Body of pancreas (tissue), 4 donors: ENCODE measurements at regions not wholly inside any gene's neighbourhood (a gene's known extent, or its start where the extent isn't known, plus 50 kb on each side); places are given as distances from the start of the nearest gene placed in this dataset.

Experiments
- POLR2A ChIP-seq, 3 donors: fragments of 450-650 bp; IDR thresholded peaks; one replicate each; pipeline ENCODE4 v1.6.1; 2016; ENCODE audit warnings: antibody characterized with exemption in 3 of 3, mild to moderate bottlenecking in 2 of 3
- TF ChIP-seq, protein P1 (sequence below), 7 experiments: fragments of 450-650 bp in 4 of 7; fragments of 200-600 bp in 3 of 7; sonication (generic) in 3 of 7; IDR thresholded peaks; one replicate each; pipeline ENCODE4 v1.5.1; 2016 to 2019; ENCODE audit warnings: antibody characterized with exemption in 7 of 7

DNA sequence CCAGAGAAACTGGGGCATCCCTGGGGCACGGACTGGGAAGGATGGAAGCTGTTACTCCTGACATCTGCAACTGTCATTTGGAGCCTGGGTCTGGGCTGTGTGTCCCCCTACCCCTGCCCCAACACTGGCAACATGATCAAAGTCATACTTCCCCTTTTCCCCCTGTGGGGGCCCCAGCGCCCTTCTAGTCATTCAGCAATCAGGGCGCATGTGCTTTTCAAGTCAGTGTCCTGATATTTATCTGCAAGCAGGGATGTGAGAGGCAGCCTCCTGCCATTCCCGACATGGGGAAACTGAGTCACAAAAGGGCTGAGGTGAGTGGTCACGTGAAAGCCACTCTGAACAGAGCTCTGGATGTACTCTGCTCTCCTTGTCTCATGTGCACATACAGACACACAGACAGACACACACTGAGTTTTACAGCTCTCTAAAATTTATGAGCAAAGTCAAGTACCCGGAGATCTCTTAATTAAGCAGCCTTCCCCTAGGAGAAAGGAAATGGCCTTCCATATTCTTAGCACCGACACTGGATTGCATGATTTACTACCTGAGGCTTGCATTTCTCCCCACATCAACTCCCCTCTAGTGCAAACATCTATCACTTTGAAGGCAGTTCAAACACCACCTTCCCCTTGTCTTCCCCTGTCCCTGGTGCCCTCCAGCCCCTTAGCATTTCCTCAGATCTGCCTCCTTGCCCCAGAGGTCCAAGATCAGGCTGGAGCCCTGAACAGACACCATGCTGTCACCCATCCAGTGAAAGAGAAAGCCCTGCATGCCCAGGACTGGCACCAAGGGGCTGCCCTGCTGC is 170.7 kb downstream of the CDC5L start:
- no peak for TF ChIP-seq POLR2A (IDR thresholded peaks at IDR 0.05)
- TF ChIP-seq, protein P1, sequence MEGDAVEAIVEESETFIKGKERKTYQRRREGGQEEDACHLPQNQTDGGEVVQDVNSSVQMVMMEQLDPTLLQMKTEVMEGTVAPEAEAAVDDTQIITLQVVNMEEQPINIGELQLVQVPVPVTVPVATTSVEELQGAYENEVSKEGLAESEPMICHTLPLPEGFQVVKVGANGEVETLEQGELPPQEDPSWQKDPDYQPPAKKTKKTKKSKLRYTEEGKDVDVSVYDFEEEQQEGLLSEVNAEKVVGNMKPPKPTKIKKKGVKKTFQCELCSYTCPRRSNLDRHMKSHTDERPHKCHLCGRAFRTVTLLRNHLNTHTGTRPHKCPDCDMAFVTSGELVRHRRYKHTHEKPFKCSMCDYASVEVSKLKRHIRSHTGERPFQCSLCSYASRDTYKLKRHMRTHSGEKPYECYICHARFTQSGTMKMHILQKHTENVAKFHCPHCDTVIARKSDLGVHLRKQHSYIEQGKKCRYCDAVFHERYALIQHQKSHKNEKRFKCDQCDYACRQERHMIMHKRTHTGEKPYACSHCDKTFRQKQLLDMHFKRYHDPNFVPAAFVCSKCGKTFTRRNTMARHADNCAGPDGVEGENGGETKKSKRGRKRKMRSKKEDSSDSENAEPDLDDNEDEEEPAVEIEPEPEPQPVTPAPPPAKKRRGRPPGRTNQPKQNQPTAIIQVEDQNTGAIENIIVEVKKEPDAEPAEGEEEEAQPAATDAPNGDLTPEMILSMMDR (IDR thresholded peaks at IDR 0.05), result no peak
